PFSK-1 (cell line): ENCODE measurements at regions not wholly inside any gene's neighbourhood (a gene's known extent, or its start where the extent isn't known, plus 50 kb on each side); places are given as distances from the start of the nearest gene placed in this dataset.

Experiments used
- FOXP2 ChIP-seq: optimal IDR thresholded peaks from 2 replicates; pipeline ENCODE3; 2011; ENCODE audit warnings: borderline replicate concordance, control low read depth, inconsistent platforms; ENCODE audit not compliant: insufficient read depth; ENCODE audit errors: extremely low read length, extremely low read depth
- POLR2AphosphoS5 ChIP-seq: IDR thresholded peaks from 2 replicates; pipeline ENCODE4 v1.6.1; 2012; ENCODE audit warnings: low read depth, mild to moderate bottlenecking, control low read depth, low read length, moderate library complexity
- SIN3A ChIP-seq: IDR thresholded peaks from 2 replicates; pipeline ENCODE4 v1.6.1; 2012; ENCODE audit warnings: mild to moderate bottlenecking, low read length, moderate library complexity, borderline replicate concordance; ENCODE audit not compliant: insufficient read depth
- TAF1 ChIP-seq: IDR thresholded peaks from 2 replicates; pipeline ENCODE4 v1.6.1; 2012; ENCODE audit warnings: low read length, control low read depth, borderline replicate concordance; ENCODE audit not compliant: insufficient read depth
- TF ChIP-seq, protein P1 (sequence below), 2 experiments: IDR thresholded peaks; 2 replicates each; pipeline versions ENCODE4 v1.6.1 to v1.8.0; 2011 to 2012; ENCODE audit warnings: low read depth in 2 of 2, low read length in 2 of 2, control low read depth in 1 of 2, inconsistent platforms in 1 of 2, mild to moderate bottlenecking in 1 of 2, moderate library complexity in 1 of 2; ENCODE audit not compliant: insufficient read depth in 1 of 2

DNA sequence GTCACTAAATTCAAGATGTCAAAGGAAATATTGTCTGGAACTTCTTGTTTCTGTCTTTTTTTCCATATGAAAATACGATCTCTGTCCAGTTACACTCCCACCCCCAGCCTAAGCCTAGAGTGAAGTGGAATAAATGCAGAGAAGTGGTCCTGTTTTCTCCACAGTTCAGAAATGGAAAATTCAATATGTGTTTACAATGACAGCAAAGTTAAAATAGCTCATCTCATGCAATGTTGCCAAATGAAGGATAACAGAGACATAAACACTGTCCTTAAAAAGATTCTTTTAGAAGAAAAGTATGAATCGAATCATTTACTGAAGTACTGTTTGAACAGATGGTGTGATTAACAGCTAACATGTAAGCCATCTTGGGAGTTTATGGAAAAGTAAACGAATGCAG, 160.8 kb upstream of the STK26 start:
- TF ChIP-seq POLR2AphosphoS5 (no peak), SIN3A (no peak), TAF1 (no peak), FOXP2 (no peak)
- TF ChIP-seq, protein P1, sequence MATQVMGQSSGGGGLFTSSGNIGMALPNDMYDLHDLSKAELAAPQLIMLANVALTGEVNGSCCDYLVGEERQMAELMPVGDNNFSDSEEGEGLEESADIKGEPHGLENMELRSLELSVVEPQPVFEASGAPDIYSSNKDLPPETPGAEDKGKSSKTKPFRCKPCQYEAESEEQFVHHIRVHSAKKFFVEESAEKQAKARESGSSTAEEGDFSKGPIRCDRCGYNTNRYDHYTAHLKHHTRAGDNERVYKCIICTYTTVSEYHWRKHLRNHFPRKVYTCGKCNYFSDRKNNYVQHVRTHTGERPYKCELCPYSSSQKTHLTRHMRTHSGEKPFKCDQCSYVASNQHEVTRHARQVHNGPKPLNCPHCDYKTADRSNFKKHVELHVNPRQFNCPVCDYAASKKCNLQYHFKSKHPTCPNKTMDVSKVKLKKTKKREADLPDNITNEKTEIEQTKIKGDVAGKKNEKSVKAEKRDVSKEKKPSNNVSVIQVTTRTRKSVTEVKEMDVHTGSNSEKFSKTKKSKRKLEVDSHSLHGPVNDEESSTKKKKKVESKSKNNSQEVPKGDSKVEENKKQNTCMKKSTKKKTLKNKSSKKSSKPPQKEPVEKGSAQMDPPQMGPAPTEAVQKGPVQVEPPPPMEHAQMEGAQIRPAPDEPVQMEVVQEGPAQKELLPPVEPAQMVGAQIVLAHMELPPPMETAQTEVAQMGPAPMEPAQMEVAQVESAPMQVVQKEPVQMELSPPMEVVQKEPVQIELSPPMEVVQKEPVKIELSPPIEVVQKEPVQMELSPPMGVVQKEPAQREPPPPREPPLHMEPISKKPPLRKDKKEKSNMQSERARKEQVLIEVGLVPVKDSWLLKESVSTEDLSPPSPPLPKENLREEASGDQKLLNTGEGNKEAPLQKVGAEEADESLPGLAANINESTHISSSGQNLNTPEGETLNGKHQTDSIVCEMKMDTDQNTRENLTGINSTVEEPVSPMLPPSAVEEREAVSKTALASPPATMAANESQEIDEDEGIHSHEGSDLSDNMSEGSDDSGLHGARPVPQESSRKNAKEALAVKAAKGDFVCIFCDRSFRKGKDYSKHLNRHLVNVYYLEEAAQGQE (IDR thresholded peaks at IDR 0.05; ENCODE audit: insufficient read depth in 1 of 2, low read depth in 2 of 2, low read length in 2 of 2), result no peak

DNA sequence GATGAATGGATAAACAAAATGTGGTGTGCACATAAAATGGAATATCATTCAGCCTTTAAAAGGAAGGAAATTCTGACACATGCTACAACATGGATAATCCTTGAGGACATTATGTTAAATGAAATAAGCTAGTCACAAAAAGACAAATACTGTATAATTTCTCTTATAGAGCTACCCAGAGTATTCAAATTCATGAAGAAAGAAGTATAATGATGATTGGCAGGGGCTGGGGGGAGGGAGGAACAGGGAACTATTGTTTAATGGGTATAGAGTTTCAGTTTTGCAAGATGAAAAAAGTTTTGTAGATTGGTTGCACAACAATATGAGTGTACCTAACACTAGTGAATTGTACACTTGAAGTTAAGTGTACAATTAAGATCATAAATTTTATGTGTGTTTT, 153.9 kb upstream of the STK26 start:
- TF ChIP-seq, protein P1 (IDR thresholded peaks at IDR 0.05; ENCODE audit: insufficient read depth in 1 of 2, low read depth in 2 of 2, low read length in 2 of 2), result no peak
- TF ChIP-seq TAF1 (no peak), POLR2AphosphoS5 (no peak), FOXP2 (no peak), SIN3A (no peak)

DNA sequence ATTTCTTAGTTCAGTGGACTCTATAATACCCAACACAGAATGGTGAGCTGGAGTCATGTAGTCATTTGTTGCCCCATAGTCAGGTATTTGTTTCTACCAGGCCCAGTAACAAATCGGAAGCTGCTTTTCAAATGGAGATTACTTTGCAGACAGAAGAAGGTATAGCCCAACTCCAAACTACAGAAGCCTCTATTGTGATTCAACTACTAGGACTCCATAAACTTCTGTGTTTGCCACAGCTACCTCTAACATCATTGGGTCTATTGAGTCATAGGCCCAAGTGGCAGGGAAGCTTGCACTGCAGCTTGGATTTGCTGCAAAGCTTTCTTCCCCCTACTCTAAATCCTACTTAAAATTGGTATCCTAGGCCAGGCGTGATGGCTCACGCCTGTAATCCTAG, 148.8 kb upstream of the STK26 start:
- no peak for TF ChIP-seq POLR2AphosphoS5
- TF ChIP-seq TAF1, result no peak
- TF ChIP-seq SIN3A, result no peak
- TF ChIP-seq FOXP2, result no peak
- TF ChIP-seq, protein P1 (IDR thresholded peaks at IDR 0.05; ENCODE audit: insufficient read depth in 1 of 2, low read depth in 2 of 2, low read length in 2 of 2), result no peak

DNA sequence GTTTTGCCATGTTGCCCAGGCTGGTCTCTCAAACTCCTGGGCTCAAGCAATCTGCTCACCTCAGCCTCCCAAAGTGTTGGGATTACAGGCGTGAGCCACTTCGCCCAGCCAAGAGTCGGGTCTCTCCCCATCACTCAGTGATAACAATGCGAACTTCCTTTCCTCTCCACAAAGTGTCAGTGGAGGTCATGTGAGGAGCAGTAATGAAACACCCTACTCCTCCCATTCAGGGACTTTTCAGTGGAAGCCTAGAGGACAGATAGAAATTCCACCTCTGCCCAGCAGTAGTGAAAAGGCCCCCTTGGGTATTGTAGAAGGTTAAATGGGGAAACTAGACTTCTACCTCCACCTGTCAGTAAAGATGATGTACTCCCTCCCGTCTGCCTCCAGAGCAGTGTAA, 141.9 kb upstream of the STK26 start:
- TF ChIP-seq FOXP2 (no peak), POLR2AphosphoS5 (no peak), SIN3A (no peak), TAF1 (no peak)
- TF ChIP-seq, protein P1 (IDR thresholded peaks at IDR 0.05; ENCODE audit: insufficient read depth in 1 of 2, low read depth in 2 of 2, low read length in 2 of 2), result no peak

DNA sequence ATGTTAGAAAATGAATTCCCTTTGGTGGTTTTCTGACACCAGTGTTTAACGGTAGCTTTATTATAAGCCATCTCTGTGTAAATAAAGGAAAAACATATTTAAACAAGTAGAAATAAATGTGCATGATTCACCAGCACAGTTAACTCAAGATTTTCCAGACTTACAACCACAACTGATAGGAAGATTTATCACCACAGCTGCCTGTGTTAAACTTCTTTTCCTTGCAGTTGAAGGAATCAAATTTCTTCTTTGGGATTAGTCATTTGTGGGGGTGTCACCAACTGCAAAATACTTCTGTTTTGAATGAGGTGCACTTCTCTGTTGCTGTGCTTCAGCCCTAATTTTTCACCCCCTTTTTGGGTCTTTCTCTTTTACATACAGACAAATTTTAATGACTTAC, 128.1 kb upstream of the STK26 start:
- TF ChIP-seq FOXP2, result no peak
- TF ChIP-seq POLR2AphosphoS5, result no peak
